K562 (cell line): ENCODE measurements at regions not wholly inside any gene's neighbourhood (a gene's known extent, or its start where the extent isn't known, plus 50 kb on each side); places are given as distances from the start of the nearest gene placed in this dataset.

Experiments
- ATAC-seq: fragments of 200-7000 bp; cut with Tn5 transposase; 3 replicates; pipeline ENCODE4 v1.9.1; 2020; ENCODE audit warnings: moderate library complexity
- BruUV-seq: library from RNA; stranded (reverse); fragments of 400-500 nt; replicated peaks from 2 replicates; lab custom pipeline; 2021; lab: Mats Ljungman, UMichigan
- CTCF ChIA-PET: fragments of 300-600 bp; formaldehyde crosslinking; extraction: SDS; loops from one replicate; lab custom pipeline; 2021; ENCODE audit warnings: low intra/inter-chr PET ratio; lab: Yijun Ruan, JAX
- POLR2A ChIA-PET: fragments of 300-600, 350-650 bp; sonication (Branson Sonifier 250); formaldehyde crosslinking; extraction: SDS; loops from one replicate; lab custom pipeline; 2021; ENCODE audit warnings: antibody characterized with exemption, inconsistent platforms; lab: Yijun Ruan, JAX
- DNase-seq, 4 experiments: peaks; one replicate each; pipeline versions ENCODE4 v3.0.0 to v3.0.0-alpha.2; 2011 to 2018; ENCODE audit warnings: low spot score in 3 of 4, mixed read lengths in 3 of 4; ENCODE audit errors: extremely low read depth in 1 of 4
- FAIRE-seq: peaks from 2 replicates; lab custom pipeline; 2011; peaks lifted over from hg19 to GRCh38; lab: Jason Lieb, UNC
- H2AFZ ChIP-seq: 2 replicates; pipeline ENCODE4 v1.6.0; 2011; ENCODE audit warnings: low read depth, low read length, control low read depth, inconsistent platforms
- H3K27ac ChIP-seq: fragments of 200-600 bp; 3 replicates; pipeline ENCODE4 v1.8.0; 2011; ENCODE audit warnings: low read depth, mild to moderate bottlenecking, control low read depth, inconsistent platforms, low read length, moderate library complexity, mixed read lengths; ENCODE audit errors: extremely low read depth
- H3K27me3 ChIP-seq, 2 experiments: fragments of 300-600 bp in 1 of 2; 2 replicates in 1 of 2; 3 replicates in 1 of 2; pipeline versions ENCODE4 v1.6.0 to v1.8.0; 2011; ENCODE audit warnings: inconsistent platforms in 2 of 2, low read length in 2 of 2, mild to moderate bottlenecking in 1 of 2, mixed read lengths in 1 of 2, moderate library complexity in 1 of 2; ENCODE audit not compliant: control insufficient read depth in 2 of 2, insufficient read depth in 2 of 2
- H3K36me3 ChIP-seq: fragments of 300-600 bp; 3 replicates; pipeline ENCODE4 v1.8.0; 2011; ENCODE audit warnings: mild to moderate bottlenecking, low read length, inconsistent platforms; ENCODE audit not compliant: control insufficient read depth, insufficient read depth
- H3K4me1 ChIP-seq, 2 experiments: fragments of 200-600 bp in 1 of 2; replicated peaks in 1 of 2; 2 replicates in 1 of 2; 3 replicates in 1 of 2; pipeline versions ENCODE4 v1.5.1 to v1.8.0; 2011; ENCODE audit warnings: inconsistent platforms in 2 of 2, low read length in 2 of 2, mild to moderate bottlenecking in 1 of 2, mixed read lengths in 1 of 2, moderate library complexity in 1 of 2; ENCODE audit not compliant: control insufficient read depth in 2 of 2, insufficient read depth in 2 of 2
- H3K4me2 ChIP-seq: 2 replicates; pipeline ENCODE4 v1.6.1; 2011; ENCODE audit warnings: low read length, control low read depth, inconsistent platforms, mixed read lengths; ENCODE audit not compliant: insufficient read depth
- H3K4me3 ChIP-seq: fragments of 200-600 bp; sonication (generic), shearing (Covaris generic); 2 replicates; pipeline ENCODE4 v1.5.1; 2016; ENCODE audit warnings: control low read depth, inconsistent platforms
- H3K79me2 ChIP-seq: fragments of 200-600 bp; 3 replicates; pipeline ENCODE4 v1.8.0; 2011; ENCODE audit warnings: low read length, inconsistent platforms; ENCODE audit not compliant: control insufficient read depth, insufficient read depth
- H3K9ac ChIP-seq, 2 experiments: 2 replicates each; pipeline versions ENCODE4 v1.6.0 to v1.6.1; 2011; ENCODE audit warnings: low read depth in 2 of 2, low read length in 2 of 2, control low read depth in 1 of 2, inconsistent platforms in 1 of 2, mild to moderate bottlenecking in 1 of 2, mixed read lengths in 1 of 2; ENCODE audit not compliant: insufficient read depth in 1 of 2
- H3K9me1 ChIP-seq: one replicate; pipeline ENCODE4 v1.6.0; 2011; ENCODE audit warnings: inconsistent platforms, mild to moderate bottlenecking, low read length, moderate library complexity; ENCODE audit not compliant: control insufficient read depth, insufficient read depth
- H3K9me3 ChIP-seq: replicated peaks from 2 replicates; pipeline ENCODE4 v1.5.1; 2011; ENCODE audit warnings: low read depth, low read length, inconsistent platforms; ENCODE audit not compliant: control insufficient read depth, insufficient read depth
- H4K20me1 ChIP-seq: replicated peaks from 2 replicates; pipeline ENCODE4 v1.6.1; 2011; ENCODE audit warnings: low read length, inconsistent platforms, mixed read lengths; ENCODE audit not compliant: control insufficient read depth, insufficient read depth
- RCOR1 ChIP-seq, 2 experiments: IDR thresholded peaks; 2 replicates each; pipeline ENCODE4 v1.6.1; 2012; ENCODE audit warnings: low read depth in 2 of 2, low read length in 2 of 2, borderline replicate concordance in 1 of 2, improper control_type of control experiment in 1 of 2
- ZEB2 ChIP-seq: fragments of 450-650 bp; IDR thresholded peaks from 2 replicates; pipeline ENCODE4 v1.6.1; 2016
- WGBS: fragments of 100-300 bp; shearing (Covaris generic); methylation state at CpG from one replicate; pipeline ENCODE4 v1.1.6; 2016; ENCODE audit warnings: low coverage, mixed read lengths; ENCODE audit not compliant: insufficient coverage; ENCODE audit errors: missing lambda C conversion rate; 5-methylcytosine and 5-hydroxymethylcytosine counted together
- in situ Hi-C: fragments of 300-500 bp; cut with MboI; formaldehyde crosslinking; loops from 4 replicates; pipeline ENCODE4 v1.15.0; 2018; ENCODE audit warnings: inconsistent platforms, mixed read lengths
- intact Hi-C: fragments of 100-400 bp; cut with micrococcal nuclease; formaldehyde crosslinking; loops from 2 replicates; pipeline ENCODE4 v1.14.2; 2022
- TF ChIP-seq, protein P1 (sequence below): fragments of 450-650 bp; IDR thresholded peaks from 2 replicates; pipeline ENCODE4 v1.7.1; 2018; ENCODE audit warnings: mild to moderate bottlenecking, low read depth; ENCODE audit not compliant: partially characterized antibody
- TF ChIP-seq, protein P2 (sequence below), 2 experiments: fragments of 450-650 bp in 1 of 2; sonication (generic) in 1 of 2; formaldehyde crosslinking in 1 of 2; IDR thresholded peaks; 2 replicates each; pipeline versions ENCODE4 v1.7.1 to v1.9.0; 2016 to 2022; ENCODE audit warnings: inconsistent platforms in 1 of 2, mild to moderate bottlenecking in 1 of 2, missing genetic modification reagents in 1 of 2
- TF ChIP-seq, protein P3 (sequence below), 2 experiments: IDR thresholded peaks in 1 of 2; conservative IDR thresholded peaks in 1 of 2; 2 replicates each; pipeline ENCODE4 v1.6.1; 2016; ENCODE audit warnings: low read depth in 2 of 2, mild to moderate bottlenecking in 1 of 2, missing compliant biosample characterization in 1 of 2, missing genetic modification characterization in 1 of 2, moderate library complexity in 1 of 2

DNA sequence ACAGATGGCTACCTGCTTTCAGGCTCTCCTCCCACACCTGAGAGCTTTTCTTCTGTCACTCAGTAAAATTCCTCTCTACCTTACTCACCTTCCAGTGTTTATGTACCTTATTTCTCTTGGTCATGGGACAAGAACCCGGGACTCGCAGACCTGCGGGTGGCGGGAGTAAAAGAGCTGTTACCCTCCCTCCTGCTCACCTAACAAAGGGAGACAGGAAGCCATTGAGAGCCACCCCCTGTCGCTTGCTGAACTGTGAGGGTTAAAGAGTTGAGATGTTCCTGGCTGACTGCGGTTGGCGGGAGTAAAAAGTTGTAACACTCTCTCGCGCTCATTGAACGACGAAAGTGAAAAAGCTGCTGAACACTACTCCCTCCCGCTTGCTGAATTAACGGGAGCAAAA, 1935.1 kb upstream of the FLRT2 start (continued):
- TF ChIP-seq, protein P1, sequence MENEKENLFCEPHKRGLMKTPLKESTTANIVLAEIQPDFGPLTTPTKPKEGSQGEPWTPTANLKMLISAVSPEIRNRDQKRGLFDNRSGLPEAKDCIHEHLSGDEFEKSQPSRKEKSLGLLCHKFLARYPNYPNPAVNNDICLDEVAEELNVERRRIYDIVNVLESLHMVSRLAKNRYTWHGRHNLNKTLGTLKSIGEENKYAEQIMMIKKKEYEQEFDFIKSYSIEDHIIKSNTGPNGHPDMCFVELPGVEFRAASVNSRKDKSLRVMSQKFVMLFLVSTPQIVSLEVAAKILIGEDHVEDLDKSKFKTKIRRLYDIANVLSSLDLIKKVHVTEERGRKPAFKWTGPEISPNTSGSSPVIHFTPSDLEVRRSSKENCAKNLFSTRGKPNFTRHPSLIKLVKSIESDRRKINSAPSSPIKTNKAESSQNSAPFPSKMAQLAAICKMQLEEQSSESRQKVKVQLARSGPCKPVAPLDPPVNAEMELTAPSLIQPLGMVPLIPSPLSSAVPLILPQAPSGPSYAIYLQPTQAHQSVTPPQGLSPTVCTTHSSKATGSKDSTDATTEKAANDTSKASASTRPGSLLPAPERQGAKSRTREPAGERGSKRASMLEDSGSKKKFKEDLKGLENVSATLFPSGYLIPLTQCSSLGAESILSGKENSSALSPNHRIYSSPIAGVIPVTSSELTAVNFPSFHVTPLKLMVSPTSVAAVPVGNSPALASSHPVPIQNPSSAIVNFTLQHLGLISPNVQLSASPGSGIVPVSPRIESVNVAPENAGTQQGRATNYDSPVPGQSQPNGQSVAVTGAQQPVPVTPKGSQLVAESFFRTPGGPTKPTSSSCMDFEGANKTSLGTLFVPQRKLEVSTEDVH: no peak

DNA sequence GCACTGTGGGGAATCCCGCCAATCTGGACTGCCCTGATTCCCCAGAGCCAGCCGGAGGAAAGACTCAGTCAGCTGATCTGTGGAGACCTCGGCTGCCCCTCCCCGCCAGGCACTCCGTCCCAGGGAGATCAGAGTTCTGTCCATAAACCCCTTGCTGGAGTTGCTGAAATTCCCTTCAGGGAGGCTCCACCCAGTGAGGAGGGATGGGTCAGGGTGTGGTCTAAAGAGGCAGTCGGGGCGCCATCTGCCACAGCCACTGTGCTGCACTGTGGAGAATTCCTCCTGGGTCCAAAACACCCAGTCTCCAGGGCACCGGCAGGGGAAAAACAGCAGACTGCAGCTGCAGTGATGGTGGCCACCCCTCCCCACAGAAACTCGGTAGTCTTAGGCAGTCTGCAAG, 1922.3 kb upstream of the FLRT2 start:
- Histone ChIP-seq H3K27me3 (no peaks in the 10 kb centered on the region), H3K9me1 (no peaks in the 10 kb centered on the region), H3K4me2 (no peak overlapping the region), H3K36me3 (no peaks in the 10 kb centered on the region), H3K27ac (no peak overlapping the region), H2AFZ (no peak overlapping the region), H3K4me1 (no peaks in the 10 kb centered on the region), H3K9me3 (no peaks in the 10 kb centered on the region), H3K79me2 (no peaks in the 10 kb centered on the region), H3K4me3 (no peak overlapping the region), H3K9ac (no peak overlapping the region), H4K20me1 (no peaks in the 10 kb centered on the region)
- DNase-seq (no peak), ATAC-seq (no peak), FAIRE-seq (no peak)
- 2% methylated on average over 9 of the region's 9 CpGs for WGBS
- ChIA-PET POLR2A (no interaction called here), CTCF (no interaction called here)
- BruUV-seq: no TSS peak
- intact Hi-C loops: no loop called here
- in situ Hi-C loops: no loop called here
- TF ChIP-seq ZEB2: no peak
- TF ChIP-seq, protein P2, sequence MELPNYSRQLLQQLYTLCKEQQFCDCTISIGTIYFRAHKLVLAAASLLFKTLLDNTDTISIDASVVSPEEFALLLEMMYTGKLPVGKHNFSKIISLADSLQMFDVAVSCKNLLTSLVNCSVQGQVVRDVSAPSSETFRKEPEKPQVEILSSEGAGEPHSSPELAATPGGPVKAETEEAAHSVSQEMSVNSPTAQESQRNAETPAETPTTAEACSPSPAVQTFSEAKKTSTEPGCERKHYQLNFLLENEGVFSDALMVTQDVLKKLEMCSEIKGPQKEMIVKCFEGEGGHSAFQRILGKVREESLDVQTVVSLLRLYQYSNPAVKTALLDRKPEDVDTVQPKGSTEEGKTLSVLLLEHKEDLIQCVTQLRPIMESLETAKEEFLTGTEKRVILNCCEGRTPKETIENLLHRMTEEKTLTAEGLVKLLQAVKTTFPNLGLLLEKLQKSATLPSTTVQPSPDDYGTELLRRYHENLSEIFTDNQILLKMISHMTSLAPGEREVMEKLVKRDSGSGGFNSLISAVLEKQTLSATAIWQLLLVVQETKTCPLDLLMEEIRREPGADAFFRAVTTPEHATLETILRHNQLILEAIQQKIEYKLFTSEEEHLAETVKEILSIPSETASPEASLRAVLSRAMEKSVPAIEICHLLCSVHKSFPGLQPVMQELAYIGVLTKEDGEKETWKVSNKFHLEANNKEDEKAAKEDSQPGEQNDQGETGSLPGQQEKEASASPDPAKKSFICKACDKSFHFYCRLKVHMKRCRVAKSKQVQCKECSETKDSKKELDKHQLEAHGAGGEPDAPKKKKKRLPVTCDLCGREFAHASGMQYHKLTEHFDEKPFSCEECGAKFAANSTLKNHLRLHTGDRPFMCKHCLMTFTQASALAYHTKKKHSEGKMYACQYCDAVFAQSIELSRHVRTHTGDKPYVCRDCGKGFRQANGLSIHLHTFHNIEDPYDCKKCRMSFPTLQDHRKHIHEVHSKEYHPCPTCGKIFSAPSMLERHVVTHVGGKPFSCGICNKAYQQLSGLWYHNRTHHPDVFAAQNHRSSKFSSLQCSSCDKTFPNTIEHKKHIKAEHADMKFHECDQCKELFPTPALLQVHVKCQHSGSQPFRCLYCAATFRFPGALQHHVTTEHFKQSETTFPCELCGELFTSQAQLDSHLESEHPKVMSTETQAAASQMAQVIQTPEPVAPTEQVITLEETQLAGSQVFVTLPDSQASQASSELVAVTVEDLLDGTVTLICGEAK (IDR thresholded peaks at IDR 0.05): no peak
- TF ChIP-seq, protein P2 (CRISPR knock-in tag; IDR thresholded peaks at IDR 0.05): no peak
- no peak for TF ChIP-seq RCOR1 (IDR thresholded peaks at IDR 0.05; ENCODE audit: borderline replicate concordance in 1 of 2, low read depth in 2 of 2, low read length in 2 of 2)
- TF ChIP-seq, protein P3, sequence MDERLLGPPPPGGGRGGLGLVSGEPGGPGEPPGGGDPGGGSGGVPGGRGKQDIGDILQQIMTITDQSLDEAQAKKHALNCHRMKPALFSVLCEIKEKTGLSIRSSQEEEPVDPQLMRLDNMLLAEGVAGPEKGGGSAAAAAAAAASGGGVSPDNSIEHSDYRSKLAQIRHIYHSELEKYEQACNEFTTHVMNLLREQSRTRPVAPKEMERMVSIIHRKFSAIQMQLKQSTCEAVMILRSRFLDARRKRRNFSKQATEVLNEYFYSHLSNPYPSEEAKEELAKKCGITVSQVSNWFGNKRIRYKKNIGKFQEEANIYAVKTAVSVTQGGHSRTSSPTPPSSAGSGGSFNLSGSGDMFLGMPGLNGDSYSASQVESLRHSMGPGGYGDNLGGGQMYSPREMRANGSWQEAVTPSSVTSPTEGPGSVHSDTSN (CRISPR knock-in tag; IDR thresholded peaks at IDR 0.05; ENCODE audit: low read depth): no peak
- TF ChIP-seq, protein P3 (tag; conservative IDR thresholded peaks at IDR 0.05; ENCODE audit: low read depth): no peak
